Vagina (tissue), 2 donors: ENCODE measurements at regions not wholly inside any gene's neighbourhood (a gene's known extent, or its start where the extent isn't known, plus 50 kb on each side); places are given as distances from the start of the nearest gene placed in this dataset.

Experiments used
- POLR2A ChIP-seq, 2 donors: fragments of 450-650 bp; IDR thresholded peaks; one replicate each; pipeline ENCODE4 v1.6.1; 2017; ENCODE audit warnings: antibody characterized with exemption in 2 of 2, mild to moderate bottlenecking in 2 of 2, moderate library complexity in 2 of 2
- TF ChIP-seq, protein P1 (sequence below), 3 experiments: fragments of 450-650 bp in 2 of 3; fragments of 200-600 bp in 1 of 3; sonication (generic) in 1 of 3; IDR thresholded peaks; one replicate each; pipeline ENCODE4 v1.5.1; 2017 to 2019; ENCODE audit warnings: antibody characterized with exemption in 3 of 3, mild to moderate bottlenecking in 2 of 3, moderate library complexity in 2 of 3

- TF ChIP-seq POLR2A (IDR thresholded peaks at IDR 0.05) = no peak
- TF ChIP-seq, protein P1, sequence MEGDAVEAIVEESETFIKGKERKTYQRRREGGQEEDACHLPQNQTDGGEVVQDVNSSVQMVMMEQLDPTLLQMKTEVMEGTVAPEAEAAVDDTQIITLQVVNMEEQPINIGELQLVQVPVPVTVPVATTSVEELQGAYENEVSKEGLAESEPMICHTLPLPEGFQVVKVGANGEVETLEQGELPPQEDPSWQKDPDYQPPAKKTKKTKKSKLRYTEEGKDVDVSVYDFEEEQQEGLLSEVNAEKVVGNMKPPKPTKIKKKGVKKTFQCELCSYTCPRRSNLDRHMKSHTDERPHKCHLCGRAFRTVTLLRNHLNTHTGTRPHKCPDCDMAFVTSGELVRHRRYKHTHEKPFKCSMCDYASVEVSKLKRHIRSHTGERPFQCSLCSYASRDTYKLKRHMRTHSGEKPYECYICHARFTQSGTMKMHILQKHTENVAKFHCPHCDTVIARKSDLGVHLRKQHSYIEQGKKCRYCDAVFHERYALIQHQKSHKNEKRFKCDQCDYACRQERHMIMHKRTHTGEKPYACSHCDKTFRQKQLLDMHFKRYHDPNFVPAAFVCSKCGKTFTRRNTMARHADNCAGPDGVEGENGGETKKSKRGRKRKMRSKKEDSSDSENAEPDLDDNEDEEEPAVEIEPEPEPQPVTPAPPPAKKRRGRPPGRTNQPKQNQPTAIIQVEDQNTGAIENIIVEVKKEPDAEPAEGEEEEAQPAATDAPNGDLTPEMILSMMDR (IDR thresholded peaks at IDR 0.05) = no peak
Observed at GRCh38 chr15:47582233-47582632, 135.1 kb upstream of the SEMA6D start.
